Suppressor macrophage (primary cell): ENCODE measurements at regions not wholly inside any gene's neighbourhood (a gene's known extent, or its start where the extent isn't known, plus 50 kb on each side); places are given as distances from the start of the nearest gene placed in this dataset.
A peak's percentile ranks its signal among the peaks of the same experiment; 100 is the strongest.
"Not testable (repeated sequence)": the region's sequence is repeated elsewhere in the genome, so short reads cannot be mapped to it uniquely, and the experiment has no call there.

ENCODE experiments used
- DNase-seq, 4 experiments: peaks; one replicate each; pipeline ENCODE4 v3.0.0-alpha.2; 2020 to 2022

DNA sequence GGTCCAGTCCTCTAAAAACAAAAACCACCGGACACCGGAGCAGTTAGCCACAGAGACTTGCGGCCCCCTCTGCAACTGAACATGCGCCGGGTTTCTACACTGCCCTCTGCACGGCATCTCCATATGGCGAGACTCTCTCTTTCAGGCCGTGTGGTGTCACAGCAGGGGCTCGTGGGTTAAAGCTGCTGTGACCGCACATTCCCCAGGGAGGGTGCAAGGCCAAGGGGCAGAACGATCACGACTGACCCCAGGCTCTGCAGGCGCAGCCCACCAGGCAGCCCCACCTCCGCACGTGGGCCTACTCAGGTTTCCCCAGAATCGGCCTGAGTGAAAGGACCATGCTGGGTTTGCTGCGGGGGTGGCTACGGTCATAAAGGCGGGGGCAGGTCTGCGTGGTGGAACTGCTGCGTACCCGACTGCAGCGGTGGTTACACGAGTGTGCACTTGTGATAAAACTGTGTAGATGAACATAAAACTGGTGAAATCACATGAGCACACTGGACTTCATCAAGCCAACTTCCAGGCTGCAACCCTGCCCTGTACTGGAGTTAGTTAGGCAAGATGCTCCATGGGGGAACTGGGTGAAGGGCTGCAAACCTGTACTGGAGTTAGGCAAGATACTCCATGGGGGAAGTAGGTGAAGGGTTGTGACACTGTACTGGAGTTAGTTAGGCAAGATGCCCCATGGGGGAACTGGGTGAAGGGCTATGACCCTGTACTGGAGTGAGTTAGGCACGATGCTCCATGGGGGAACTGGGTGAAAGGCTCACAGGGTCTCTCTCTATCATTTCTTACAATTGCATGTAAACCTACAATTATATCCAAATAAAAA is 81.4 kb upstream of the PPP2R2D start:
- DNase-seq, result peak in 3 of 4 experiments; percentile 17 to 23 (median 23)

DNA sequence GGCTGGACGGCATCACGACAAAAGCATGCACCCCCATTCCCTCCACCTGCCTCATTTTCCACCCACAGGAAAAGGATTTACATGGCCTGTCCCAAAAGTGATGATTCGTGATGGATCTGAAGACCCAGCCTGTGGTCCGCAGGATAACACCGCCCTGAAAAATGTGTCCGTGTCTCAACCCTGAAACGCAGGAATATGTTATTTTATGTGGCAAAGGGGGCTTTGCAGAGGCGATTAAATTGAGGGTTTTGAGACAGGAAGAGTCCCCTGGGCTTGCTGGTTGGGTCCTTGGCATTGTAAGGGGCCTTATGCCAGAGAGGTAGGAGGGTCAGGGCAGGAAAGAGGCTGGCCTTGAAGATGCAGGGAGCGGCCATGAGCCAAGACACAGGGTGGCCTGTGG is 80.2 kb upstream of the PPP2R2D start:
- no peak for DNase-seq

GRCh38 chr10:131821378-131822012 is 79.3 kb upstream of the PPP2R2D start:
- DNase-seq, result no peak

DNA sequence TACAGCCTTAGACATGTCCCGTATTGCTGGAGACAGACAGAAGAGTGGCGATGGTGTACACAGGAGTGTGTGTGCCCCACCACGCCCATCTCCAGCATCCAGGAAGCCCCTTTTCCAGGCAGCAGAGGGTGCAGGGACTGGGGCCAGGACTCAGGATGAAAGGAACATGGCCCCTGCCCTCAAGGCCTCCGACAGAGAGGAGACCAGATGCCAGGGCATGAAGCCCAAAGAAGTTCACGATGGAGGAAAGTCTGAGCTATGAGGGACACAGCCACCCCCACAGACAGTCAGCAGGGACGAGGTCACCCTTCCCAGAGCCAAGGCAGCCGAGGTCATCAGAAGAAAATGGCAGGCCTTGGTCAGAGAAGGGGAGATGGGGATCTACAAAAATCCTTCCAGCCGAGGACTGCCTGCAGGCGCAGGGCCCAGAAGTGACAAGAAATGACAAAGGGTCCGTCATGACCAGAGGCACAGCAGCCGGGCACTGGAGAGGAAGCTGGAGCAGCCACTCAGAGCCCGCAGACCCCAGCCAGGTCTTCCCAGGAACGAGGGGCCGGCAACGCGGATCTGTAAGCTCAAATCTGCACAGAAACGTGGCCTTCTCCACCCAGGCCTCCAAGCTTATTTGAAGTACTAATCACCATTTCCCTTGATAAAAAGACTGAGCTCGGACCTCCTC is 78.7 kb upstream of the PPP2R2D start:
- DNase-seq, result peak in 3 of 4 experiments; percentile 8 to 22 (median 11)

DNA sequence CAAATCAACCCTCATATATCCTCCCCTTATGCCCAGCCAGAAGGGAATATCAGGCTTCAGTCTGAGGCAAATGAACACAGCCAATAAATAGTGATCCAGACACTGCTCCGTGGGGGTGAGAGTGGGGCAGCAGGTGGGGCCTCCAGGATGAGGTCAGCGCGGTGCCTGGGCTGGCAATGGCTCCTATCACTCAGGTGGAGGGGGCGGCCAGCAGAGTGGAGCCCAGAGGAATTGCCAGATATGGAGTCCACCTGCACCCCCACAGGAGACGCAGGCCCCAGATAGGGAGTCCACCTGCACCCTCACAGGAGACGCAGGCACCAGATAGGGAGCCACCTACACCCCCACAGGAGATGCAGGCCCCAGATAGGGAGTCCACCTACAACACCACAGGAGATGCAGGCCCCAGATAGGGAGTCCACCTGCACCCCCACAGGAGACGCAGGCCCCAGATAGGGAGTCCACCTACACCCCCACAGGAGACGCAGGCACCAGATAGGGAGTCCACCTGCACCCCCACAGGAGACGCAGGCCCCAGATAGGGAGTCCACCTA is 78.0 kb upstream of the PPP2R2D start:
- no peak for DNase-seq

GRCh38 chr10:131823601-131824099 is 77.2 kb upstream of the PPP2R2D start:
- not testable (repeated sequence) for DNase-seq

- DNase-seq, result peak in 3 of 4 experiments; percentile 7 to 24 (median 11)
These were observed 76.2 kb upstream of the PPP2R2D start for GRCh38 chr10:131824371-131825149.

- DNase-seq, result no peak
These were observed 75.5 kb upstream of the PPP2R2D start for GRCh38 chr10:131825150-131825848.

- no peak for DNase-seq
These were observed 74.7 kb upstream of the PPP2R2D start for GRCh38 chr10:131825960-131826650.

GRCh38 chr10:131829156-131829930 is 71.5 kb upstream of the PPP2R2D start:
- DNase-seq, result no peak

DNA sequence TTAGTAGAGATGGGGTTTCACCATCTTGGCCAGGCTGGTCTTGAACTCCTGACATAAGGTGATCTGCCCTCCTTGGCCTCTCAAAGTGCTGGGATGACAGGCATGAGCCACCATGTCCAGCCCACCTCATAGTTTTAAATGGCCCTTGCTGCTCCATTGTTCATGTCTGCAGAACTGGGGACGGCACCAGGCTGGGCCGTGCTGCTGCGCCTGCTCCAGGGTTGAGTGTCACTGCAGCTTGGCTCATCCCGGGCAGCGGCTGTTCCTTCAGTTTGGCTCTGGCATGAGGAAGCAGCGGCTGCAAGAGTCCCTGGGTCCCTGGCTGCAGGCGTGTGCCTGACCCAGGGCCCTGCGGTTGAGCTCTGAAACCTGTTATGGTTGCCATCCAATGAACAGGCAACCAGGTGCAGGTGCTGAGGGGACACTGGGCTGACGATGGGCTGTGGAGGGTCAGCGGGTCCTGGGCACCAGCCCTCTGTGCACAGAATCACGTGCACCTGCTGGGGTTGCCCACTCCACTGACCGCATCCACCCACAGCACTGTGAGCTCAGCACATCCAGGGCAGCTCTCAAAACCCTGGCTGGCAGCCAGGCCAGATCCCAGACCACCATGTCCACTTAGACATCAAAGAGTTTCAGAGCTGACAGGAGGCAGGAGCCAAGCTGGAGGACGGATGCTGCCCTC is 70.2 kb upstream of the PPP2R2D start:
- no peak for DNase-seq

DNA sequence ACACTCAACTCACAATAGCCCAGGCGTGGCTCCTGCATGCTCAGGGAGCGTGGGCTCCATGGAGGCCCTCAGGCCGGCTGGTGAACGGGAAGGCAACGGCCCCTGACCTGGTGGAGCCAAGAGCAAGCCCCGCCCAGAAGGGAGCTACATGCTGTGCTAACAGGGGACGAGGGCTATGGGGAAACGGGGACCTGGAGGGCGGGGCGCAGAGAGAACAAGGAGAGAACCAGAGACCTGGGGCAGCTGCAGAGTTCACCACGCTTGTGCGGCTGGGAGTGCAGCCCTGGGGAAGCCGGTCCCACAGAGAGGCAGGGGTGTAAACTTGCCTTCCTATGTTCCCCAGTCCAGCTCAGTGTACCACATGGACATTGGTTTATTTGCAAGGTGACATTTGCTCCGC is 69.2 kb upstream of the PPP2R2D start:
- no peak for DNase-seq

DNA sequence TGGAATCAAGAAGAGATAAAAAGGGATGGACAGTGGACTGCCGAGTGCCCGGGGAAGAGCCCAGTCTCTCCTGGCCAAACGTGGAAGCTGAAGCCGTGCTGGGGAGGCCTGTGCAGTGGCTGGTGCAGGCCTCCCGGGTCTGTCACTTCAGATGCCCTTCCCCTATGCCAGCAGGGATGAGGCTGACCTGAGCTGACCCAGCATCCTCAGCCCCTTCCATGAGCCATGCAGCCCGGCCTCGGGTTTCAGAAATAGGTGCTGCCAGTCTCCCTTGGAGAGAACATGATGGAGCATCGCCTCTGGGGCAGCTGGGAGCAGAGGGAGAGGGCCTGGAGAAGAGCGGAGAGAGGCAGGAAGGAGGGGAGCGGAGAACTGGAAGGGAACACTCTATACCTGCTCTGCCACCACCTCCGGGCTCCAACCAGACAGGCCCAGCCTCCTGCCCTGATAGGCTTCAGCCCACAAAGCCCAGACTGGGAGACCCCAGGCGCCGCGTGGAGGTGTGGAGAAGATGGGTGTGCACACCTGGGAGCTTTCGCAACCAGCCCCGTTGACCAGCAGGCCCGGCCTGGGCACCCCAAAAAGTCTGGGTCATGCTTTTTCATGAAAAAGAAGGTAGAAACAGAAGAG is 68.6 kb upstream of the PPP2R2D start:
- no peak for DNase-seq

DNA sequence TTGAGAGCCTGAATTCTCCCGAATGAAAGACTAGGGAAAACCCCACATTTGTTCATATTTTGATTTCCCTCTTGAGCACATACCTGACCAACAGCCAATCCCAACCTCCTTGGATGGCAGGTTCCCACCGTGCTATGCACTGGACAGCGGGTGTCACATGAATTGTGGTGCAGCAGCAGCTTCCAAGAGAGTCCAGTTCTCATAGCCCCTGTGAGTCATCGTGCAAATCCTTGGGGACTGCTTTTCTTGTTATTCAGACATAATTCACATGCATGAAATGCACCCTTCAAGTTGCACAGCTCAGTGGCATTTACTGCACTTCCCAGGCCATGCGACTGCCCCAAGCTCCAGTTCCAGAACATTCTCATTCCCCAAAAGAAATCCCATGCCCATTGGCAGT is 67.8 kb upstream of the PPP2R2D start:
- no peak for DNase-seq

DNA sequence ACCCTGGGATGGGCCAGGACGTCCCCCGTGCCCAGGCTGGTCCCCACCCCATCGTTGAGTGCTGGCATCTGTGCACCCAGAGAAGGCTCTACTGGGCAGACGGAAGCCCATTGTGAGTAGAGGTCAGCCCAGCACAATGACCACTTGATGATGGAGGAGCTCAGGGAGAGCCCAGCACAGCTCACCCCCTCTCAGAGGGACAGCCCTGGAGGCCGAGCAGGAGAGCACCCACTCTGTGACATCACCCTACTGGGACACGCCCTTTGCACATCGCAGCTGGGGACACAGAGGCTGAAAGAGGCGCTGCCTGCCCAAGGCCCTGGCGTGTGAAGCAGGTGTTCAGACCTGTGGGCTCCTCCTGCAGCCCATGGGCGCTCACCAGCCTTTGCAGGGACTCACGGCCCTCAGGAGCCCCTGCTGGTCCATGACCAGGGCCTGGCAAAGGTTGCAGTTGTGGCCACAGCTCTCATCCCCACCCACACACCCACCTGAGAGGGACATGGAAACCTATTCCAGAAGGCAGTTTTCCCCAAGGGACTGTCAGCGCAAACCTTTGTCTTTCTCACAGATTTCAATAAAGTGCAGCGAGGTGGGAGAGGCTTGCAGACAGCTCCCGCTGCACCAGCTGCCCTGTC is 67.2 kb upstream of the PPP2R2D start:
- DNase-seq, result no peak

- no peak for DNase-seq
These were observed 66.5 kb upstream of the PPP2R2D start for GRCh38 chr10:131834152-131834810.

DNA sequence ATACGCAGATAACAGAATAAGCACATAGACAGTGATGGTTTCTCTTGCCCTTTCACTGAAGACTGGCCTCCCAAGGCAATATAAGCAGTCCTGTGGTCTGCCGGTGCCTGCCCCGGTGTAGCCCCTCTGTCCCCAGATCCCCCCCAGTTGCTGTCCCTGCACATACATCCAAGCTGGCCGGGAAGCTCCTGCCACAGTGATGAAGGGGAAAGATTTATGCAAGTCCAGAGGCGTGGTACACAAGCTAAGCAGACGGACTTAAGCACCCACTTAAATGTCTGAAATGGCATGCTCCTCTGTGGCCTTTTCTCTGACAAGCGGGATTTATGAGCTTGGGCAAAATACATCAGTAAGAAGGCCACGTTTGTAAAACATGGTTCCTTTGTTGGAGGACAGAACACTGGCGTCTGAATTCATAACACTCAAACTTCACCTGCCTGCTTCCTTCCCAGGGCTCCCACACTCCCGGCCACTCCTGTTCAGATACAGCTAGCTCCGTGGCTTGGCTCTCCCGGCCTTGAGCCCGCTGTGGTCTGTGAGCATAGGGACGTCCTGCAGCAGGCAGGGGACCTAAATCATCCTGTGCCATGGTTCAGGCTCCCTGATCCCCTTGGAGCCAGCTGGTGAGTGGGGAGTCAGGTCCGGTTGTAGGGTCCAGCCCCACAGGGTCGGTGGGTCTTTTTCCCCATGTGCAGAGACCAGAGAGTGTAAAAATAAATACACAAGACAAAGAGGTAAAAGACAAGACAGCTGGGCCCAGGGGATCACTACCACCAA is 61.7 kb upstream of the PPP2R2D start:
- DNase-seq, result no peak
